ENCODE measurements at regions not wholly inside any gene's neighbourhood (a gene's known extent, or its start where the extent isn't known, plus 50 kb on each side); places are given as distances from the start of the nearest gene placed in this dataset.
"Not testable (repeated sequence)": the region's sequence is repeated elsewhere in the genome, so short reads cannot be mapped to it uniquely, and the experiment has no call there.

- BruUV-seq (replicated peaks): no TSS peak
- ChIA-PET POLR2A (no interaction called here), CTCF (no interaction called here)
- ATAC-seq: no peak
- Histone ChIP-seq H3K4me3 (ENCODE audit: low read depth in 2 of 2, low read length in 2 of 2) (no peak overlapping the region), H3K9me3 (ENCODE audit: control insufficient read depth, insufficient read depth, low read depth, low read length) (no peaks in the 10 kb centered on the region), H3K27me3 (ENCODE audit: control insufficient read depth, insufficient read depth, low read length) (peaks cover 2% of the 10 kb centered on the region; the same call in 1 of the 2 replicates), H3K4me1 (ENCODE audit: control insufficient read depth, insufficient read depth, low read length) (no peaks in the 10 kb centered on the region), H3K27ac (ENCODE audit: low read length) (no peak overlapping the region), H3K36me3 (ENCODE audit: control insufficient read depth, insufficient read depth, low read length) (no peaks in the 10 kb centered on the region)
- DNase-seq (ENCODE audit: low read depth, low spot score): no peak
- in situ Hi-C loops (cut with HindIII; ENCODE audit: low pct_unique_long_range_greater_than_20kb, low sequenced_read_pairs) (no loop called here), intact Hi-C loops (cut with micrococcal nuclease; ENCODE audit: unreplicated experiment) (no loop called here)
- TF ChIP-seq TCF7L2 (IDR thresholded peaks at IDR 0.05; ENCODE audit: low read depth, low read length) (no peak), REST (IDR thresholded peaks at IDR 0.05; ENCODE audit: insufficient read depth in 1 of 2, low read depth in 2 of 2, low read length in 1 of 2) (no peak), CTCF (IDR thresholded peaks at IDR 0.05) (no peak), POLR2AphosphoS5 (IDR thresholded peaks at IDR 0.05; ENCODE audit: low read depth, low read length) (no peak), SIN3A (IDR thresholded peaks at IDR 0.05; ENCODE audit: borderline replicate concordance, insufficient read depth, low read depth, low read length) (no peak)
These were observed 93.4 kb downstream of the SHANK2 start for GRCh38 chr11:71158936-71159335.

GRCh38 chr11:71157676-71158075 lies 94.7 kb downstream of the SHANK2 start:
- CTCF ChIA-PET; in situ Hi-C loops (cut with HindIII; ENCODE audit: low pct_unique_long_range_greater_than_20kb, low sequenced_read_pairs); H3K4me1 ChIP-seq (ENCODE audit: control insufficient read depth, insufficient read depth, low read length); BruUV-seq (replicated peaks); H3K27ac ChIP-seq (ENCODE audit: low read length); H3K9me3 ChIP-seq (ENCODE audit: control insufficient read depth, insufficient read depth, low read depth, low read length); POLR2A ChIA-PET; H3K36me3 ChIP-seq (ENCODE audit: control insufficient read depth, insufficient read depth, low read length); intact Hi-C loops (cut with micrococcal nuclease; ENCODE audit: unreplicated experiment); ATAC-seq; H3K4me3 ChIP-seq (ENCODE audit: low read depth in 2 of 2, low read length in 2 of 2); H3K27me3 ChIP-seq (ENCODE audit: control insufficient read depth, insufficient read depth, low read length); DNase-seq (ENCODE audit: low read depth, low spot score): not testable (repeated sequence)

GRCh38 chr11:71156301-71156700 lies 96.1 kb downstream of the SHANK2 start:
- Histone ChIP-seq H3K27ac (ENCODE audit: low read length) (no peak overlapping the region), H3K4me1 (ENCODE audit: control insufficient read depth, insufficient read depth, low read length) (no peaks in the 10 kb centered on the region), H3K9me3 (ENCODE audit: control insufficient read depth, insufficient read depth, low read depth, low read length) (no peaks in the 10 kb centered on the region), H3K4me3 (ENCODE audit: low read depth in 2 of 2, low read length in 2 of 2) (no peak overlapping the region), H3K36me3 (ENCODE audit: control insufficient read depth, insufficient read depth, low read length) (no peaks in the 10 kb centered on the region), H3K27me3 (ENCODE audit: control insufficient read depth, insufficient read depth, low read length) (peaks cover 2% of the 10 kb centered on the region; the same call in 1 of the 2 replicates)
- ChIA-PET POLR2A (interaction anchor here (0.6 kb wide), 1 partner anchor 173 kb away, joined by 19 read pairs; no protein-coding TSS in a partner anchor), CTCF (no interaction called here)
- DNase-seq (ENCODE audit: low read depth, low spot score): no peak
- in situ Hi-C loops (cut with HindIII; ENCODE audit: low pct_unique_long_range_greater_than_20kb, low sequenced_read_pairs) (no loop called here), intact Hi-C loops (cut with micrococcal nuclease; ENCODE audit: unreplicated experiment) (no loop called here)
- no peak for ATAC-seq
- no TSS peak for BruUV-seq (replicated peaks)
- TF ChIP-seq REST (IDR thresholded peaks at IDR 0.05; ENCODE audit: insufficient read depth in 1 of 2, low read depth in 2 of 2, low read length in 1 of 2) (no peak), CTCF (IDR thresholded peaks at IDR 0.05) (no peak), SIN3A (IDR thresholded peaks at IDR 0.05; ENCODE audit: borderline replicate concordance, insufficient read depth, low read depth, low read length) (no peak), POLR2AphosphoS5 (IDR thresholded peaks at IDR 0.05; ENCODE audit: low read depth, low read length) (no peak), TCF7L2 (IDR thresholded peaks at IDR 0.05; ENCODE audit: low read depth, low read length) (no peak)
